ENCODE measurements at regions not wholly inside any gene's neighbourhood (a gene's known extent, or its start where the extent isn't known, plus 50 kb on each side); places are given as distances from the start of the nearest gene placed in this dataset.

- DNase-seq = peak; percentile 60
Measured at GRCh38 chr10:44477046-44477425, 92.1 kb upstream of the CXCL12 start.

DNA sequence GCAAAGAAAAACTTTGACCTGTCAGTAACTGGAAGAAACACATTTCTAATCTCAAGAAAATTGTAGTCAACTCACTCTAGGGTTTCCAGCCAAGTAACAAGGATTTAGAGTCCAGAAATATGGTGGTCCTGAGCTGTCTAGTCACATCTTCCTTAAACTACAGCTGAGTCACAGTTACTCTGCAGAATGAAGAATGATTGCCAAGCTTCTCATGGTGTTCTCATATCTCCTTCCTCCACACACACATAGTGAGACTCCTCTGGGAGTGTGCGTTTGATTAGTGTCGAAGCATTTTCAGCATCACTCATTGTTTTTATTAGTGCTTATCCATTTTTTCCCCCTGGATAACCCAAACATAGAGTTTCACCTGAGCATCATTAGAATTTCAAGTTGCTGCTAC is 93.1 kb upstream of the CXCL12 start:
- peak; percentile 69 for DNase-seq

GRCh38 chr10:44478876-44479705 is 94.2 kb upstream of the CXCL12 start:
- DNase-seq = no peak

- DNase-seq = no peak
Measured at GRCh38 chr10:44492678-44493077, 107.8 kb upstream of the CXCL12 start.

GRCh38 chr10:44498222-44498621 is 113.3 kb upstream of the CXCL12 start:
- DNase-seq = no peak

DNA sequence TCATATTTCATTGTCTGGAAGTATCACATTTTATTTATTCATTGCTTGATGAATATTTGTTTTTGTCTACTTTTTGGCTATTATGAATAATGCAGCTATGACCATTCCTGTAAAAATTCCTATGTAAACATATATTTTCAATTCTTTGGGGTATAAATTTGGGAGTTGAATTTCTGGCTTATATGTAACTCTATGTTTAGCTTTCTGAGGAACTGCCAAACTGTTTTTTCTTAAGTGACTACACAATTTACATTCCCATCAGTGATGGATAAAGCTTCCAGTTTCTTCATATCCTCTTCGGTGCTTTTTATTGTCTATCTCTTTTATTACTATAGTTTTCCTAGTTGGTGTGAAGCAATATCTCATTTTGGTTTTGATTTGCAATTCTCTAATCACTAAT is 115.6 kb upstream of the CXCL12 start:
- no peak for DNase-seq

DNA sequence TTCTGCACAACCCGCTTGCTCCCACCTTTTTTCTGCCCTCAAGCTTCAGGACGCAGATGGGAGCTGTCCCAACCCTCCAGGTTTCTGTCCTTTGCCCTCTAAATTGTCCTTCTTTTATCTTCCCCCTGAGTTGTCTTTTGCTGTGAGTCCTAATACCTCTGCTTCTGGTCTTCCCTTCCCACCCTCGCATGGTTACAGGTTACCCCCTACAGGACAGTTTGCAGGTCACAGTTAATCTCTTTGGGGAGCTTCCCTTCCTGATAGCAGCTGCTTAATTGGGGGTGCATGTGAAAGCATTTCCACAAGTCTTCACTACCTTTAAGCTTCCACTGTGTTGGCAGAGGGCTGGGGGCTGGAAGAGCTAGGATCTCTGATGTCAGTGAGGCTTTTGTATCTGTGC is 121.5 kb upstream of the CXCL12 start:
- DNase-seq = no peak

DNA sequence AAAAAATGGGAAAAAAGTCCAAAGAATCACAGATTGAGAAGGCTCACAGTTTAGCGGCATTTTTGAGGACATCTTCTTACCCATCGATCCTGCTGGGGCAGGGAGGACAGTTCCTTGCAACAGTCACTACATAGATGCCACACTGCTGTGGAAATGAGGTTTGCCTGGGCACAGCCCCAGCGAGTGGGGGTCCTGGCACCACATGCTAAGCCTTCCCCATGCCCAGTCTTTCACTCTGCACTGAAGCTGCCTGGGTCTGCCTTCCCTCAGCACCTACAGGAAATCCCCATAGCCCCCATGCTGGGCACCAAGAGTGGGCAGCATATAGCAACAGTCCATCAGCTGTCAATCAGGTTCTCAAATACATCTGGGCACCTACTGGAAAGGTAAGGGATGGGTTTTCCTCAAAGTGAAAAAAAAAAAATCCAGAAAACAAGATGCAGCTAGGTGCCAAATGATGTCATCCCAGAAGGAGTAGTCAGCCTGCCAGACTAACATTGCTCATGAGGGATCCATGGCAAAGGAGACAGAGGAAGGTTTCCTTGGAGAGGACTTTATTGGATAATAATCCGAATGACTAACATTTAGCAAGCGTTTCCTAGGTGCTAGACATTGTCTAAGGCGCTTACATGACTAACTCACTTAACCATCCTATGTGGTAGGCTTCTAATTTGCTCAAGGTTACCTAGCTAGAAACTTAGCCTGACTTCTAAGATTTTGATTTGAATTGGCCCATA is 125.7 kb upstream of the CXCL12 start:
- peak; percentile 73 for DNase-seq

GRCh38 chr10:44511166-44511565 is 126.3 kb upstream of the CXCL12 start:
- peak; percentile 28 for DNase-seq

DNA sequence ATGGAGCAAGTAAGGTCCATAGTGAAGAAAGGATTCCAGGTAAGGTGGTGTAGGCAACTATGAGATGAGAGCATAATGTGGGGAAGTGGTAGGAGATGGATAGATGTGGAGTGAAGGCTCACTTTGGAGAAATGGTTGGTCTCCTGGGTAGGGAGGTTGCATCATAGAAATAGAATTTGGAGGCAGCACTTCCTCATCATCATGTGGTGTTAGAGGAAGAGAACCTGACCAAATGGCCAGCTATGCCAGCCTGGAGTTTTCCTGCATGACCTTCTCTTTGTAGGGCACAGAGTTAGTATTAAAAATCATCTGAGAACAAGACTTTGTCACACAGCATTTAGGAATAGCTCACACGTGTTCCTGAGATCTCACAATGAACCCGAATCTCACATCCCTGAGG is 126.7 kb upstream of the CXCL12 start:
- no peak for DNase-seq

- peak; percentile 75 for DNase-seq
Measured at GRCh38 chr10:44512431-44513022, 127.6 kb upstream of the CXCL12 start.

GRCh38 chr10:44513591-44513990 is 128.7 kb upstream of the CXCL12 start:
- peak; percentile 80 for DNase-seq

- peak; percentile 38 for DNase-seq
Measured at GRCh38 chr10:44516891-44517290, 132.0 kb upstream of the CXCL12 start.

DNA sequence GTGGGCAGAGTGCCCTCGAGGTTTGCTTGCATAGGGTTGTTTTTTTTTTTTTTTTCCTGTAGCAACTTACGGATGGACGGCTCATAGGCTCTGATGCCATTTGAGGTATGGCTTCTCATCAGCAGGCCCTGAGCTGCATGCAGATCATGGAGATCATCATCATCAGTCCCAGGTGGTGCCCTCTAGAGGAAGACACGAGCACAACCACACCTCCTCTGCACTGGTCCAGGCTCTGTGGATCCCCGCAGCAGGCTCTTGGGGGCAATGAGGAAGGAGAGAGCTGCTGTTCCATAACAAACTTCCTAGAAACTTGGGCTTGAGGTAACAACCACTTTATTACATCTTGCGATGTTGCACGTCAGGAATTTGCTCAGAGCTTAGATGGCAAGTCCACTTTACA is 132.7 kb upstream of the CXCL12 start:
- no peak for DNase-seq

- DNase-seq = no peak
Measured at GRCh38 chr10:44519361-44519760, 134.5 kb upstream of the CXCL12 start.

- DNase-seq = peak; percentile 25
Measured at GRCh38 chr10:44520651-44521050, 135.8 kb upstream of the CXCL12 start.

DNA sequence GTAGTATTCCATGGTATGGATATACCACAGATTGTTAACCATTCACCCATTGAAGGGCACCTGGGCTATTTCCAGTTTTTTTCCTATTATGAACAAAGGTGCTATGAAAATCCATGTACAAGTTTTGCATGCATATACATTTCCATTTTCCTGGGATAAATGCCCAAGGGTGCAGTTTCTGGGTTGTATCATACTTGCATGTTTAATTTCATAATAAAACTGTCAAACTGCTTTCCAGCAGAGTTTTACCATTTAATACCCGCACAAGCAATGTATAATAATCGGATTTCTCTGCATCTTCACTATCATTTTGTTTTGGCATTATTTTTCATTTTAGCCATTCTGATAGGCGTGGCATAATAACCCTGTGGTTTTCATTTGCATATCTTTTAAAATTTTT is 154.3 kb upstream of the CXCL12 start:
- no peak for DNase-seq

DNA sequence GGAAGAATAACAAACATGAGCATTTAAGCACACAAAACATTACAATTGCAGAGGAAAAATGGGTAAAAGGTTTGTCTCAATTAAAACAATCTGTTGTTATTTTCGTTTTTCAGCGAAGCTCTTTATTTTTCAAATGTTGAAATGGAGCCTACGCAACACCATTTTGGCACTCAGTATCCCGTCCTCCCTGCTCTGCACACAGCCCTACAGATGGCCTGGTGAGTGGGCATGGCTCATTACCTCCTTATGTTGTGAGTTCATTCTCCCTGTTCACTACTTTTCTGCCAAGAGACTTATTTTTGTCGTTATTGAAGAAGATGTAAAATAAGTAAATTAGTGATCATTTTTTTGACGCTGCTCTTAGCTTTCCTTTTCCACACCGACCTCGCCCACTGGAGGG is 167.8 kb upstream of the CXCL12 start:
- no peak for DNase-seq

GRCh38 chr10:44557596-44558191 is 172.8 kb upstream of the CXCL12 start:
- DNase-seq = no peak

DNA sequence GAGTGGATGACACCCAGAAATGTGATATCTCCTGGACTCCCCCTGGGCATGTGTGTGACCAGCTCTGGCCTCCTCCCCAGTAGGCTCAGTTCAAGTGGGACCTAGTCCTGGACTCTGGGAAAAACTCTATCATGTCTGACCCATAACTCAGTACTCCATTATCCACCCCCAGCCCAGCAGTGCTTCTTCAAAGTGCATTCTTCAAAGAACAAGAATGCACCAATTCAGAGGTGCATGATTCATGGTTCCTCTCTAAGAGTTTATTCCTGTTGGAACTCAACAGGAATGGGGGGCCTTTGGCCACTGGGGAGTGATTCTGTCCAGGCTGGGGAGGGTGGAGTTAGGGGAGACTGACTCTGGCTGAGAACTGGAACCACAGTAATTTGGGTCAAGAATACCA is 173.6 kb upstream of the CXCL12 start:
- DNase-seq = peak; percentile 62

GRCh38 chr10:44564361-44564760 is 179.5 kb upstream of the CXCL12 start:
- DNase-seq = no peak

GRCh38 chr10:44564790-44565189 is 179.9 kb upstream of the CXCL12 start:
- no peak for DNase-seq

DNA sequence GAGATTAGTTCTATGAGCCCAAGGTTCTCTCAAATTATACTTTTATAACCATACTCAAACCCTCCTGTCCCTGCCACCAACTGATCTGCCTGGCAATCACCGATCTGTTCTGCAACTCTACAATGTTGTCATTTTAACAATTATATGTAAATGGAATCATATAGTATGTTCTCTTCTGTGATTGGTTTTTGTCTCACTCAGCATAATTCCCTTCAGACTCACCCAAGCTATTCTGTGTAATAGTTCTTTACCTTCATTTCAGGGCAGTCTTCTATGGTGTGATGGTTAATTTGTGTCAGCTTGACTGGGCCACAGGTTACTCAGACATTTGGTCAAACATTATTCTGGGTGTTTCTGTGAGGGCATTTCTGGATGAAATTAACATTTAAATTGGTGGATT is 181.9 kb upstream of the CXCL12 start:
- no peak for DNase-seq

- peak; percentile 53 for DNase-seq
Measured at GRCh38 chr10:44567471-44567870, 182.6 kb upstream of the CXCL12 start.

Data from fibroblast of upper back skin (primary cell).